ENCODE measurements at regions not wholly inside any gene's neighbourhood (a gene's known extent, or its start where the extent isn't known, plus 50 kb on each side); places are given as distances from the start of the nearest gene placed in this dataset.
"Not testable (repeated sequence)": the region's sequence is repeated elsewhere in the genome, so short reads cannot be mapped to it uniquely, and the experiment has no call there.

DNA sequence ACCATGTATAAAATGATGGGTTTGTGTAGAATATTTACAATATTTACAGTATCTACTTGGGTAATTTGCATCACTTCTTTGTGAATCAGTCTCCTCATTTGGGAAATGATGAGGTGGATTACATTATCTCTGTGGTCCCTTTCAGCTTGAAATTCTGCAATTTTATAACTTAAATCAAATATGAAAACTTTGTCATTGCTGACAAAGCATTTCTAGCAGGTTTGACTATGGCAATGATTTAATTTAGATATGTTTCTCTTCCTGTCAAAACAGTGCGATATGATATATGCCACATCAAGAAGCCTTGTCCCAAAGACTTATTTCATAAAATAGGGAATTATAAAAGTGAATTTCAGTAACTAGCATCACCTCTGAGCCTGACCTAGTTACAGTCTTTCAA, 315.8 kb upstream of the MEIS2 start:
- no peak for DNase-seq (ENCODE audit: low spot score)

DNA sequence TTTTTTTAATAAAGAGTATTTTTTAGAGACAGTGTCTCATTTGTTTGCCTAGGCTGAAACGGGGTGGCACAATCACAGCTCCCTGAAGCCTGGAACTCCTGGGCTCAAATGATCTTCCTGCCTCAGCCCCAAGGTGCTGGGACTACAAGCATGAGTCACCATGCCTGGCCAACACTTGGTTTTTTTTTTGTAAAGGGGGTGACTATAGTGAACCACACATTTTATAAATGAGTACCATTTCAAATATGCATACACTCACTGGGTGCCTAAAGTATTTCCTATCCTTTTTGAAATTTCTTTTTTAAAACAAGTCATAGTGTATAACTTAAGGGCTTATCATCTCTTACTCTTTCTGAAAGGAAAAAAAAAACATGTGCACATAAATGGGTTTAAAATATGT, 325.2 kb upstream of the MEIS2 start:
- DNase-seq (ENCODE audit: low spot score), result no peak

DNA sequence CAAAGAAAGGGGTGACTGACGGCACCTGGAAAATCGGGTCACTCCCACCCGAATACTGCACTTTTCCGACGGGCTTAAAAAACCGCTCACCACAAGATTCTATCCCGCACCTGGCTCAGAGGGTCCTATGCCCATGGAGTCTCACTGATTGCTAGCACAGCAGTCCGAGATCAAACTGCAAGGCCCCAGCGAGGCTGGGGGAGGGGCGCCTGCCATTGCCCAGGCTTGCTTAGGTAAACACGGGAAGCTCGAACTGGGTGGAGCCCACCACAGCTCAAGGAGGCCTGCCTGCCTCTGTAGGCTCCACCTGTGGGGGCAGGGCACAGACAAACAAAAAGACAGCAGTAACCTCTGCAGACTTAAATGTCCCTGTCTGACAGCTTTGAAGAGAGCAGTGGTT, 327.0 kb upstream of the MEIS2 start:
- not testable (repeated sequence) for DNase-seq (ENCODE audit: low spot score)

DNA sequence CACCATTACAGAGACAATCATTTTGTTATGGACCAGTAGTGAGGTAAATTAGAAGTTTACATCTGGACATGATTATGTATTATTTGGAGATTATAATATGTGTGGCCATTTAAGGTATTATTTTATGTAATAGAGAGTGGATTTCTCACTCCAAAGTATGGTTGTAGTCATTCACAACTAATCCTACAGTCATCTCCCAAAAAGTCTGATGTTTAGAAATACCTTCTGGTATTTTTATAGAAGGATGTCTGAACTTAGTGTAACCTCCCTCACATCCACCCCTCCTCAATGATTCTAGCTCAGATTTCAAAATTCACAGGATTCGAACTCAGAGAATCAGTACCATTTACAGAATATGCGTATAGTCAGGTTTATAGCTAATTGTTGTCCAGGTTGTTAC, 346.6 kb upstream of the MEIS2 start:
- DNase-seq (ENCODE audit: low spot score), result no peak

DNA sequence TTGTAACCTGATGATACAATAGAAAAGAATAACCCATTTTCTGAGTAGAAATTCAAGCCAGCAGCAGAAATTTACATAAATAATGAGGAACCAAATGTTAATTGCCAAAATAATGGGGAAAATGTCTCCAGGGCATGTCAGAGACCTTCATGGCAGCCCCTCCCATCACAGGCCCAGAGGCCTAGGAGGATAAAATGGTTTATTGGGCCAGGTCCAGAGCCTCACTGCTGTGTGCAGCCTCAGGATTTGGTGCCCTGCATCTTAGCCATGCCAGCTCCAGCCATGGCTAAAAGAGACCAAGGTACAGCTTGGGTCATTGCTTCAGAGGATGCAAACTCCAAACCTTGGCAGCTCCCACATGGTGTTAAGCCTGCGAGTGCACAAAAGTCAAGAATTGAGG, 352.1 kb upstream of the MEIS2 start:
- no peak for DNase-seq (ENCODE audit: low spot score)

DNA sequence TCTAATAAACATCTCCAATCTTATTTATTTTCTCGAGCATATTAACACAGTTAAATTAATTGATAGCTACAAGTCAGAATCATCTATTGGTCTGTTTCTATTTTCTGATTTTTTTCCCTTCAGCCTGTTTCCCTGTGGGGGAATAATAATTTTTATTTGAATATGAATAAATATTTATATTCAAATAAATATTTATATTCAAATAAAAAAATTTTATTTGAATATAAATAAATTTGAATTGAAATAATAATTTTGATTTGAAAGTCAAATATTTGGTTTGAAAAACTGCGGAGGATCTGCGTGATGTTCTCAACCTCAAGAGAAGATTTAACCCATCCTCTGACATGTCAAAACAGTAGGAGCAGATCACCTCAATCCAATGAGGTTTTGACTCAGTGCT, 380.1 kb upstream of the MEIS2 start:
- DNase-seq (ENCODE audit: low spot score), result no peak

DNA sequence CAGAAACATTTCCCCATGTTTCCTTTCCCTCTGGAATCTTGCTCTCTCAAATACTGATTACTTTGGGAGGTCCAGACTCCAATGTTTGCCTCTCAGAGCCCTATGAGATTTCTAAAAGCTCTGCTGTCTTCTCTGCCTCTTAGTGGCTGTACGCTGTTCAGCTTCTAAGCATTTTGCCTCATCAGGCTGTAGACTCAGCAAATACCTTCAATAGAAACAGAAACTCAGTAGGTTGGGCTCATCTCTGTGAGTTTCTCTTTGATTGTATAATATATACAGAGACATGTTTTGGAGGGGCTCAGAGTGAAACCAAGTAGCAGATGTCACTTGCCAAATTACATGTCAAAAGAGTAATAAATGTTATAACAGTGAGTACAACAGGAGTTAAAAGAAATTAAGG, 380.8 kb upstream of the MEIS2 start:
- no peak for DNase-seq (ENCODE audit: low spot score)

DNA sequence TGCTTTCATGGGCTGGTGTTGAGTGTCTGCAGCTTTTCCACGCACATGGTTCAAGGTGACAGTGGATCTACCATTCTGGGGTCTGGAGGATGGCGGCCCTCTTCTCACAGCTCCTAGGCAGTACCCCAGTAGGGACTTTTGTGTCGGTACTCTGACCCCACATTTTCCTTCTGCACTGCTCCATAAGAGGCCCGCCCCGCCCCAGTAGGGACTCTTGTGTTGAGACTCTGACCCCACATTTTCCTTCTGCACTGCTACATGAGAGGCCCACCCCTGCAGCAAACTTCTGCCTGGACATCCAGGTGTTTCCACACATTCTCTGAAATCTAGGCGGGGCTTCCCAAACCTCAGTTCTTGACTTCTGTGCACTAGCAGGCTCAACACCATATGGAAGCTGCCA, 383.4 kb upstream of the MEIS2 start:
- DNase-seq (ENCODE audit: low spot score), result no peak

DNA sequence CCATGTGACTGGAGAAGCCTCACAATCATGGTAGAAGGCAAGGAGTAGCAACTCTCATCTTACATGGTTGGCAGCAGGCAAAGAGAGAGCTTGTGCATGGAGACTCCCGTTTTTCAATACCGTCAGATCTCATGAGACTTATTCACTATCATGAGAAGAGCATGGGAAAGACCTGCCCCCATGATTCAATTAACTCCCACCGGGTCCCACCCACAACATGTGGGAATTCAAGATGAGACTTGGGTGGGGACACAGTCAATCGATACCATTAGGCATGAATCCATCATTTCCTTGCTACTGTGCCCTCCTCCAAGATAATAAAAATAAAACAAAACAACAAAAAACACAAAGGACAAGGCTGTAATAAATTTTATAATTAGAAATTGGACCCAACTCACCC, 384.7 kb upstream of the MEIS2 start:
- DNase-seq (ENCODE audit: low spot score), result no peak

DNA sequence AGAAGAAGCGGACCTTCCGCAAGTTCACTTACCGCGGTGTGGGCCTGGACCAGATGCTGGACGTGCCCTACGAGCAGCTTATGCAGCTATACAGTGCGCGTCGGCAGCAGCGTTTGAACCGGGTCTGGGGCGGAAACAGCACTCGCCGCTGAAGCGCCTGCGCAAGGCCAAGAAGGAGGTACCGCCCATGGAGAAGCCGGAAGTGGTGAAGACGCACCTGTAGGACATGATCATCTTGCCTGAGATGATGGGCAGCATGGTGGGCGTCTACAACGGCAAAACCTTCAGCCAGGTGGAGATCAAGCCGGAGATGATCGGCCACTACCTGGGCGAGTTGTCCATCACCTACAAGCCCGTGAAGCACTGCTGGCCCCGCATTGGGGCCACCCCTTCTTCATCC, 390.4 kb upstream of the MEIS2 start:
- no peak for DNase-seq (ENCODE audit: low spot score)

DNA sequence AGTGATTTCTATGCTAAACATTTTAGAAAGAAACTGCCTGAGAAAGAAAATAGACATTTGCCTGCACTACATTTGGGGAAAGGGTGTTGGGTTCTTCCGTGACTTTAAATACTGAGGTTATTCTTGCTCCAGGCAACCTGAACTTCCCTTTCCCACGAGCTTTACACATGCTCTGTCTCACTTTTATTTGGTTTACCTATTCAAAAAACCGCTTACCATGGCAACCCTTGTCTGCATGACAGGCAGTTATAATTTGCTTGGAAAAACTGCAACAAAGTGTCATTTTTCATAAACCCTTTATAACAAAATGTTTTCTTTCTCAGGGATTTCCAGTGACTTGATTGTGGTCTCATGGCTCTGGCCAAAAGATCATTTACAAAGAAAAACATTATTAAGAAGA, 416.3 kb upstream of the MEIS2 start:
- DNase-seq (ENCODE audit: low spot score), result no peak

DNA sequence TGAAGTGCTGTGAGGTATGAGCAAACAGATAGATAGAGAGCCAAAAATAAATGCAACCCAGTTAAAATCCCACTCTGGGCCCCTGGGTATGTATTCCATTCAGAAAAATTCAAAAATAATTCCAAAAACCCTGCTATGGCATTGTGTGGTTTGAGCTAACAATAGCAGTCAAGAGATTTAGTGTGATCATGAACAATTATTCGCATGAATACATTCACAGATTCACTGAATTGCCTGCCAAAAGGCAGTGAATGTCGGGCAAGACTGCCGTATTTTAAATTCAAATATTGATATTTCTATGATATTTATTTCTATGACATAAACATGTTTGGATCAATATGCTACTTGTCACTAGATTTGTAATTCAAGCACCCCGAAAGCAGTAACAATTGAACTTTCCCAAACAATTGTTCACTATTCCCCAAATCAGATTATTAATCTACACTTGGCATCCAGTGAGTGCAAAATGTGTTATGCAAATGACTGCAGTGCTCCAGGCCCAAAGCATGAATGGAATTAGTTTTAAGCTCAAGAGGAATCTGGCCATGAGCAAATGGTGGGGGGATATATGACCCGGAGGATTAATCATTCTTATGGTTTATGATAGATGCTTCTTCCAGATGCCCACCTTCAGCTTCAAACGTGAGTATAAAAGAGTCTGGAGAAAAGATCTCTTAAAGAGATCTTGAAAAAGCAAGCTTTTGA, 417.0 kb upstream of the MEIS2 start:
- DNase-seq (ENCODE audit: low spot score), result no peak

DNA sequence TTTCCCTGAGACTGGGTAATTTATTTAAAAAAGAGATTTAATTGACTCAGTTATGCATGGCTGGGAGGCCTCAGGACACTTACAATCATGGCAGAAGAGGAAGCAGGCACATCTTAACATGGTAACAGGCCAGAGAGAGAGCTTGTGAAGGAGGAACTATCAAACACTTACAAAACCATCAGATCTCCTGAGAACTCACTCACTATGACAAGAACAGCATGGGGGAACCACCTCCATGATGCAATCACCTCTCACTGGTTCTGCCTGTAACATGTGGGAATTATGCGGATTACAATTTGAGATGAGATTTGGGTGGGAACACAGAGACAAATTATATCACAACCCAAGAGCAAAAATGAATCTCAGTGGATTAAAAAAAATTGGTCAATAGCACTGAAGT, 416.0 kb upstream of the TMCO5A start:
- no peak for DNase-seq (ENCODE audit: low spot score)

DNA sequence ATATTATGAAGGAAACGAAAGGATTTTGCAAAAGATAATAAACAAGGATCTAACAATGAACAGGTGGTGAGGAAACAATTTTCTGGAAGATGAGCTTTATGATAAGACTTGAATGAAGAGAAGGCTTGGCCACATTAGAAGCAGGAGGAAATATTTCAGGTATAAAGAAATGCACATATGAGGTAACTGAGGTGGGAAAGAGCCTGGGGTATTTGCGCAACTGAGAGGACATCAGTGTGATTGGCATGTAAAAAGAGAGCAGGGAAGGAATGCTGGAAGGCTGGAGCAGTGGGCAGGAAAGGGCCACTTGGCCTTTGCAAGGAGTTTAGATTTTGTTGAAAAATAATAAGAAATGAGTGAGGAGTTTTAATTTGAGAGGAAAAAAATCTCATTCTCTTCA, 414.4 kb upstream of the TMCO5A start:
- DNase-seq (ENCODE audit: low spot score), result no peak

DNA sequence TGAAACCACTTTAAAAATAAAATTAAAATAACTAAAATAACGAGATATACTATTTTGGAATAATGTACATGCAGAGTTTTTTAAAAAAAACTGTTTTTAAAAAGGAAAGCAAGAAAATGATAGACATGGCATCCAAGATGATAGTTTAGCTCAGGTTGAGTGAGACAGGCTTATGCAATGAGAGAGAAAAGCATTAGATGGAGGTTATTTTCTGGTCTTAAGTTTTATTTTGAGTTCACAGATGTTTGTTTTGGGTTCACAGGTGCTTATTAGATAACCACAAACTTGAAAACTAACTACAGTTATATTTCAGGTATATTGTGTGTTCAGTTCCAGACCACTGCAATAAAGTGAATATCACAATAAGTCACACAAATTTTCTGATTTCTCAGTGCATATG, 413.6 kb upstream of the TMCO5A start:
- DNase-seq (ENCODE audit: low spot score), result no peak

DNA sequence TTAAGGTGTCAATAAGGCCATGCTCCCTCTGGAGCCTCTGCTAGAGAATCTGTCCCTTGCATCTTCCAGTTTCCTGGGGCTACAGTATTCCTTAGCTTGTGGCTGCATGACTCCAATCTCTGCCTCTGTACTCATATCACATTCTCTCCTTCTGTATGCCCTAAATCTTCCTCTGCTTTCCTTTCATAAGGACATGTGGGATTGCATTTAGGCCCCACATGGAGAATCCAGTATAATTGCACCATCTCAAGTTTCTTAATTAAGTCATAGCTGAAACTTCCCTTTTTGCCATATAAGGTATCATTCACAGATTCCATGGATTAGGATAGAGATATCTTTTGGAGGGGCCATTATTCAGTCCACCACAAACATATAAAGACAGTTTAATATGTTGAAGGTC, 409.8 kb upstream of the TMCO5A start:
- no peak for DNase-seq (ENCODE audit: low spot score)

DNA sequence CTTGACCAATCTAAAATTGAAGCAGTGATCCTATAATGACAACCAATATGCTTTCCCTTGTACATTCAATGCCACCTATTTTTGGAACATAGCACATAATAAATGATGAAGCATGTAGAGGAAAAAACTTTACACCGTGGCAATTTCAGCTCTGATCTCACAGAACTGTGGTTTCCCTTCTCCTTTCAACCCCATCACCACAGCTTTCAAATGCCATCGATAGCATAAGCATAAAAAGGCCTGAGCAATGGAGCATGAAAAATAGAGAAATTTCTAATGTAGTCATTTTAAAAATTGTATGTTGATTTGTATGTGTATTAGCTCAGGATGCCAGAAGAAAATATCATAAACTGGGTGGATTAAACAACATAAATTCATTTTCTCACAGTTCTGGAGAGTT, 406.0 kb upstream of the TMCO5A start:
- DNase-seq (ENCODE audit: low spot score), result no peak

DNA sequence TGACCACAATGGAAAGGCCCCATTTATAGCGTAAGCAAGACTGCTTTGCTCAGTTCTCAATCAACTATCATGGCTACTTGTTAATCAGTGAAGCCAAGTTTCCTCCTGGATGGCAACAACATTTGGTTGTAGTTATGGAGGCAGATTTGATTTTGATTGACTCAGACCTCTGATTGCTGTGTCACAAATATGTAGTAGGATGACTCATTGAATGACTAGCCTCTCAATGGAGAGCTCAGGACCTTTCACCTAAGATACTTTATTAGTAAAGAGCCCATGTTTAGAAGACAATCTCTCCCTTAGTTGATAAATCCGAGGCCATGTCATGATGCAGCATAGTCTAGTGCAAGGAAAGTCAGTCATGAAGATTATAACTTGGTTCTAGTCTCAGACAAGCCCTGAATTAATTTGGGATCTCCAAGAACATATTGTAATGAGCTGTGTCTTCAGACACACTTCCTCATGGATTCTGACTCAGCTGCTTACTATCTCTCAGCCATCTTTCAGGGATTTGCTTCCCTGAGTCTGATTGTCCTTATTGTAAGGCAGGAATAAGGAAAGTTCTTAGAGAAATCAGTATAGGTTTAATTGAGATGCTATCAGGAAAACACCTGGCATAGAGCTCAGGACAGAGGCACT, 397.4 kb upstream of the TMCO5A start:
- DNase-seq (ENCODE audit: low spot score), result no peak

DNA sequence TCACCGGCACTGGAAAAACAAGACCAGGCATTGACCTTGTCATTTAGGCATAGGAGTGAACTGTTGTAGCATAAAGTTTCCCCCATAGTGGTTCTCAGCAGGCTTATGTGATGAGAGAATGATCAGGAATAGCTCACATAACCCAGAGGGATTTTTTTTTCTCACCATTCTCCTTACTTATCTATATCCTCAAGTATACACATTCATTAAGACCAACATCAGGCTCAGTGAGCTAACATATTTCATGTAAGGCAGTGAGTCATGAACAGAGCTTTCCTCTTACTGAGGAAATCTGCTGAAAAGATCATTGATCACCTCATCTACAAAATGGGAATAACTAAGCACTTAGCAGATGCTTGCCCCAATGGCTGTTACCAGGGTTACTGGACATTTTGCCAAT, 396.6 kb upstream of the TMCO5A start:
- DNase-seq (ENCODE audit: low spot score), result no peak

DNA sequence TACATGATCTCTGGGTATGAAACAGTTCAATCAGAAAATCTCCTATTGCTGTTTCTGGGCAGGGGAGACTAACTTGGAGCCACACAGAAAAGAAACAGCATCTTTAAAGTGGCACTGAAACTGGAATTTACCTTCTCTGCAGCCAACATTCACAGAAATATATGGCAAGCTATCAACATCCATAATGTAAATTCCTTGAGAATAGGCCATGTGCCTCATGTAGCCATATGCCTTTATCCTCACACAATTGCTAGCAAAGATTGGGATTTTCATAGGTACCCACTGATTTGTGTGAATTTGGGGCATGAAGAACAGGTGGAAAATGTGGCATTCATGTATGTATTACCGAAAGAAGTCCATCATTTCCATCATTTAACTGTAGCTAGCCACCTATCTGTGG, 386.3 kb upstream of the TMCO5A start:
- no peak for DNase-seq (ENCODE audit: low spot score)

DNA sequence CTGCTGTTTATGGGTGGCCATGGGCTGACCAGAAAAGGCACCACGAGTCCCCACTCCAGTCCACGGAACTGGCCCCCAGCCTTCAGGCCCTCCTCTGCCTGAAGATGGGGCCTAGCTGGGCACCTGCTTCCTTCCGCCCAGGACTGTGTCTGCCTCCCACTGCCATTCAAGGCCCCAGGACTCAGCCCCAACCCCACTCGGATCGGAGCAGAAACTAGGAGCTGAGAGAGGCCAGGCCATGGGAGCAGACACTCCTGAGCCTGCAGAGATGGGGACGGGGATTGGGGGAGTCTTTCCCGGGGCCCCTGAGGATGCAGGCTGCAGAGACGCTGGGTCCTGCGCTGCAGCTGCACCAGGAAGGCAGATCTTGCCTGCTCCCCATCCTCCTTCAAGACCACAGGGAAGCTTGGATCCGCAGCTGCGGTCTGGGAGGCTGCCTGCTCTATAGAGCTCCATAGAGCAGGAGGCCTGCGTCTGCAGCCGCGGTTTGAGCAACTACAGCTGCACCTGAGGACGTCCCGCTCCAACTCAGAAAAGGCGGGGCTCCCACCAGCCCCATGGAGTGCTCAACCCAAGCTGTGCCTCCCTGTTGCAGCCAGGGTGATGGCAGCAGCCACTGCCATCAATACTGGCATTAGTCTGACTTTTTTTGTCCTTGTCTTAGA, 383.9 kb upstream of the TMCO5A start:
- DNase-seq (ENCODE audit: low spot score), result no peak

DNA sequence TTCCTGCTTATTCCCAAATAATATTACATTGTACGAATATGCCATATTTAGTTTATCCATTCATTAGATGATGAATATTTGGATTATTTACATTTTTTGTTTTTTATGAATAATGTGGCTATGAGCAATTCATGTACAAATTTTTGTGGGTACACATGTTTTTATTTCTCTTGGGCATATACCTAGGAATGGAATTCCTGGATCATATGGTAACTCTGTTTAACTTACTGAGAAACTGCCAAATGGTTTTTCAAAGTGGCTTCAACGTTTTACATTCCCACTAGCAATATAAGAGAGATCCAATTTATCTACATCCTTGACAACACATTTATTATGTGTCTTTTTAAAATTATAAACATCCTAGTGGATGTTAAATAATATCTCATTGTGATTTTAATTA, 362.0 kb upstream of the TMCO5A start:
- no peak for DNase-seq (ENCODE audit: low spot score)

DNA sequence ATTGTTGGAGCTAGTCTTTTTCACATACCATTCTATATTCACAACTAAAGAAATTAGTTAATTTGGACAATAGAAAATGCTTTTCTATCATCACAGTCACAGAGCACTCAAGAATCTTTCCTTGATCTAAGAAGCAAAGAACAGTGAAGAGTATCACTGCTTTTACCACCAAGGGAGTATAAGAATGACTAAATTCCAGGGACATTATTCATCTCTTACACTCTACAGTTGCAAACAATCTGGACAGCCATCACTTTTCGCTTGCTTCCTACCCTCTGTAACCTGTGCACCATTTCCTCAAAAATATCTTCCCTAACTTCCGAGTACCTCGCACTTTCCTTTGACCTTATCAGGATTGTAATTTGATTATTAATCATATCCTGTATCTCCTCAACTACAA, 359.5 kb upstream of the TMCO5A start:
- DNase-seq (ENCODE audit: low spot score), result no peak

DNA sequence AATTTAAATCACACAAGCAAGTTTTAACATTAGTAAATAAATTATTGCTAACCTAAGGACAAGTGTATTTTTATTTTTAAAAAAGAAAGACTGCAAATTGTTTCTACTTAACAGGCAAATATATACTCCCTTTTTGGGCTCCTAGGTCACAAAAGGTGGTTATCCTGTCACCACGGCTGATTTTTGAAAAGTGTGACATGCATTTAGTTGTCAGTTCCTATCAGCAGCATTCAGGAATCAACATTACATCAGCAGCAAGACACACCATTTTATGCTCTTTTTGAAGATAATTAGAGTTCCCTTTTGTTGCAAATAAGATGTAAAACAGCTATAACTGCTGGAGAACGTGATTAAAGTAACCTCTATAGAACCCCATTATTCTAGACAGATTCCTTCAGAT, 357.5 kb upstream of the TMCO5A start:
- DNase-seq (ENCODE audit: low spot score), result no peak

Data from AG20443 (cell line).